AG09309 (cell line): ENCODE measurements at regions not wholly inside any gene's neighbourhood (a gene's known extent, or its start where the extent isn't known, plus 50 kb on each side); places are given as distances from the start of the nearest gene placed in this dataset.

Source experiments
- DNase-seq: peaks from one replicate; pipeline ENCODE4 v3.0.0-alpha.2; 2010; ENCODE audit warnings: low read depth
- H3K4me3 ChIP-seq: 2 replicates; pipeline ENCODE4 v1.5.1; 2011; ENCODE audit warnings: mild to moderate bottlenecking, low read depth, low read length, moderate library complexity; ENCODE audit not compliant: control insufficient read depth
- CTCF ChIP-seq: IDR thresholded peaks from 2 replicates; pipeline ENCODE4 v1.5.1; 2011; ENCODE audit warnings: mild to moderate bottlenecking, low read depth, low read length, inconsistent platforms; ENCODE audit not compliant: insufficient read depth, control insufficient read depth; ENCODE audit errors: missing control alignments

GRCh38 chr13:60959427-60959826, 456.2 kb downstream of the PCDH20 start:
- no peak overlapping the region for H3K4me3 ChIP-seq
- TF ChIP-seq CTCF, result no peak
- no peak for DNase-seq

- TF ChIP-seq CTCF, result no peak
- no peak for DNase-seq
Measured at GRCh38 chr13:60957816-60958215, 457.8 kb downstream of the PCDH20 start.

GRCh38 chr13:60945396-60945795, 470.3 kb downstream of the PCDH20 start:
- H3K4me3 ChIP-seq, result no peak overlapping the region
- no peak for DNase-seq
- TF ChIP-seq CTCF, result no peak

More at GRCh38 chr13:60957816-60958215, 457.8 kb downstream of the PCDH20 start:
- H3K4me3 ChIP-seq, result no peak overlapping the region

GRCh38 chr13:60944863-60945262, 470.8 kb downstream of the PCDH20 start:
- no peak overlapping the region for H3K4me3 ChIP-seq
- DNase-seq, result no peak
- TF ChIP-seq CTCF, result no peak

- DNase-seq, result no peak
- TF ChIP-seq CTCF, result no peak
- H3K4me3 ChIP-seq, result no peak overlapping the region
Measured at GRCh38 chr13:60944016-60944415, 471.6 kb downstream of the PCDH20 start.

- no peak overlapping the region for H3K4me3 ChIP-seq
- no peak for TF ChIP-seq CTCF
- DNase-seq, result no peak
Measured at GRCh38 chr13:60936281-60936680, 479.4 kb downstream of the PCDH20 start.

- no peak for TF ChIP-seq CTCF
- H3K4me3 ChIP-seq, result no peak overlapping the region
- DNase-seq, result no peak
Measured at GRCh38 chr13:60933638-60934037, 482.0 kb downstream of the PCDH20 start.
